Ovary (tissue), 7 donors: ENCODE measurements at regions not wholly inside any gene's neighbourhood (a gene's known extent, or its start where the extent isn't known, plus 50 kb on each side); places are given as distances from the start of the nearest gene placed in this dataset.

ENCODE experiments used
- DNase-seq, 5 donors: peaks; one replicate each; pipeline ENCODE4 v3.0.0-alpha.2; 2019 to 2020
- H3K27ac ChIP-seq, 2 donors: fragments of 200-600 bp; one replicate each; pipeline versions ENCODE4 v1.5.1 to v1.8.0; 2019 to 2022
- H3K27me3 ChIP-seq: fragments of 200-600 bp; one replicate; pipeline ENCODE4 v1.8.0; 2022
- H3K36me3 ChIP-seq: fragments of 200-600 bp; sonication (generic); one replicate; pipeline ENCODE4 v1.5.1; 2019
- H3K4me1 ChIP-seq: one replicate; pipeline ENCODE4 v1.8.1; 2013; ENCODE audit warnings: mild to moderate bottlenecking, moderate library complexity; ENCODE audit not compliant: insufficient read depth
- H3K4me3 ChIP-seq: fragments of 200-600 bp; sonication (generic); one replicate; pipeline ENCODE4 v1.5.1; 2017
- H3K9me3 ChIP-seq, 2 donors: fragments of 200-600 bp in 1 of 2; sonication (generic) in 1 of 2; one replicate each; pipeline versions ENCODE4 v1.5.1 to v1.8.1; 2013 to 2019; ENCODE audit warnings: mild to moderate bottlenecking in 1 of 2, moderate library complexity in 1 of 2
- CTCF ChIP-seq, 3 donors: fragments of 450-650 bp in 2 of 3; fragments of 200-600 bp in 1 of 3; IDR thresholded peaks; one replicate each; pipeline versions ENCODE4 v1.5.1 to v1.8.0; 2016 to 2022; ENCODE audit warnings: antibody characterized with exemption in 3 of 3, mild to moderate bottlenecking in 1 of 3
- EP300 ChIP-seq: sonication (generic); formaldehyde crosslinking; IDR thresholded peaks from one replicate; pipeline ENCODE4 v1.6.1; 2017; ENCODE audit warnings: antibody characterized with exemption
- POLR2A ChIP-seq: fragments of 450-650 bp; IDR thresholded peaks from one replicate; pipeline ENCODE4 v1.6.1; 2017; ENCODE audit warnings: antibody characterized with exemption, mild to moderate bottlenecking, moderate library complexity
- WGBS, 3 donors: extraction: QIAGEN DNeasy Blood & Tissue Kit in 1 of 3; methylation state at CpG; one replicate each; pipeline versions ENCODE4 v1.1.5 to v1.1.7; 2013 to 2017; 5-methylcytosine and 5-hydroxymethylcytosine counted together
- intact Hi-C, 4 donors: fragments of 100-400 bp; cut with DNase I; formaldehyde crosslinking; loops; one replicate each; pipeline versions ENCODE4 v1.11.0 to v1.15.1; 2022 to 2023
- donor health status: DM: no; HTN: no; CAD: no; lungs with moderate emphysema.
- donor health status: DM: no; HTN: no; CAD: no.
- donor health status: Bipolar disorder and iron deficiency.
- donor health status: DM: no; HTN: no; CAD: no.
- donor health status: DM: yes; HTN: yes; CAD: no.

GRCh38 chr1:87231703-87232367 lies 96.8 kb upstream of the LMO4 start:
- no peak for DNase-seq
- Histone ChIP-seq H3K27me3 (no peaks in the 10 kb centered on the region), H3K4me1 (no peaks in the 10 kb centered on the region), H3K9me3 (no peaks in the 10 kb centered on the region), H3K27ac (no peak overlapping the region), H3K36me3 (no peaks in the 10 kb centered on the region), H3K4me3 (no peak overlapping the region)
- intact Hi-C loops = no loop called here
- WGBS, 3 donors = 92 to 95% (median 93%) methylated on average over 8 of the region's 8 CpGs
- TF ChIP-seq EP300 (no peak), CTCF (IDR thresholded peaks at IDR 0.05) (no peak), POLR2A (no peak)

DNA sequence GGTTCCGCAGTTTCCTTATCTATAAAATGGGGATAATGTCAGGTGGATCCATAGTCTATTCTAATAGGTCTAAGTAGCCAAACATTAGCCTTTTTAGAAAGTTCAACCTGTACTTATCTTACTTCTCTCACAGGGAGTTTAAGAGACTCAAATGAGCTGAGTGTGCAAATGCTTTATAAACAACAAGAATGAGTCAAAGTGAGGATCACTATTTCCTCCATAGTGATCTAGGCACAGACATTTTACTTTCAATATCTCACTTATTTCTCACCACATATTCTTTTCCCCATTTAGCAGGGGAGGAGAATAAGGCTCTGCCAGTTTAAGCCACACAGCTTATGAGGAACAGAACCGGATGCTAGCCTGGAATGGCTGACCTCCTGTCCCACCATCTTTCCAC lies 92.1 kb upstream of the LMO4 start:
- H3K4me3 ChIP-seq = no peak overlapping the region
- TF ChIP-seq EP300 (no peak), POLR2A (no peak), CTCF (IDR thresholded peaks at IDR 0.05) (no peak)
- no peaks in the 10 kb centered on the region for H3K27me3 ChIP-seq
- DNase-seq = no peak
- H3K9me3 ChIP-seq = no peaks in the 10 kb centered on the region
- no peaks in the 10 kb centered on the region for H3K4me1 ChIP-seq
- H3K27ac ChIP-seq = no peak overlapping the region
- intact Hi-C loops = no loop called here
- no peaks in the 10 kb centered on the region for H3K36me3 ChIP-seq
- 75 to 81% (median 76%) methylated on average over 2 of the region's 2 CpGs for WGBS, 3 donors

DNA sequence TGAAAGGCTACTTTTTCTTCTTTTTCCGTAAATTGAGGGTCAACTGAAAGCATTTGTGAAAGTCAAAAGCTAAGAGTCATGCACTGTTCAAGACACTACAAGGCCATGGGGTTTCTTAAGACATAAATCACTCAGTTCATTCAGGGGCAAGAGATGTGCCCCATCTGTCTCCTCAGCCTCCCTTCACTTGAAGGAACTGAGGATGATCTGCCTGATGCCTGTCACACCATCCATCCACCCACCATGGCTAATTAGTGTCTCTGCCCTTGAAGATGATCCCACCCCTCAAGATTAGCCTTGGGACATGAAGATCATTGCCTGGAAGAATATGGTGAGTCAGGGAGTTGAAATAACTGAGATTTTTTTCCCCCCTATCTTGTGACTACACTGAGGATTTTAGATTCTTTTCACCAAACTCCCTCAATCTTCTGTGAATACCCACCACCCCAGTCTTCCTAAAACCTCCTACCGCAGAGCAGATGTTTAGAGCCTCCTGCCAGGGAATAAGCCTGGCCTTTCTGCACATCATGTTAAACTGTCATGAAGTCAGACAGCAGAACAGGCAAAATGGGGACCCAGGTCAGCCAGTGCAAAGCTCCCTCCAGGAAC lies 88.6 kb upstream of the LMO4 start:
- no peak for TF ChIP-seq POLR2A
- no peak for TF ChIP-seq CTCF (IDR thresholded peaks at IDR 0.05)
- no peak for TF ChIP-seq EP300
- Histone ChIP-seq H3K4me3 (no peak overlapping the region), H3K27ac (no peak overlapping the region), H3K4me1 (no peaks in the 10 kb centered on the region), H3K27me3 (no peaks in the 10 kb centered on the region), H3K36me3 (no peaks in the 10 kb centered on the region), H3K9me3 (no peaks in the 10 kb centered on the region)
- intact Hi-C loops = no loop called here
- 80 to 93% (median 84%) methylated on average over 2 of the region's 2 CpGs for WGBS, 3 donors
- DNase-seq = no peak

GRCh38 chr1:87240661-87241285 lies 87.9 kb upstream of the LMO4 start:
- intact Hi-C loops = no loop called here
- Histone ChIP-seq H3K36me3 (no peaks in the 10 kb centered on the region), H3K27me3 (no peaks in the 10 kb centered on the region), H3K4me3 (no peak overlapping the region), H3K9me3 (no peaks in the 10 kb centered on the region), H3K27ac (no peak overlapping the region), H3K4me1 (no peaks in the 10 kb centered on the region)
- WGBS, 3 donors = 76 to 83% (median 78%) methylated on average over 8 of the region's 8 CpGs
- DNase-seq = no peak
- TF ChIP-seq CTCF (IDR thresholded peaks at IDR 0.05) = no peak
- no peak for TF ChIP-seq EP300
- no peak for TF ChIP-seq POLR2A
